ENCODE measurements at regions not wholly inside any gene's neighbourhood (a gene's known extent, or its start where the extent isn't known, plus 50 kb on each side); places are given as distances from the start of the nearest gene placed in this dataset.

DNA sequence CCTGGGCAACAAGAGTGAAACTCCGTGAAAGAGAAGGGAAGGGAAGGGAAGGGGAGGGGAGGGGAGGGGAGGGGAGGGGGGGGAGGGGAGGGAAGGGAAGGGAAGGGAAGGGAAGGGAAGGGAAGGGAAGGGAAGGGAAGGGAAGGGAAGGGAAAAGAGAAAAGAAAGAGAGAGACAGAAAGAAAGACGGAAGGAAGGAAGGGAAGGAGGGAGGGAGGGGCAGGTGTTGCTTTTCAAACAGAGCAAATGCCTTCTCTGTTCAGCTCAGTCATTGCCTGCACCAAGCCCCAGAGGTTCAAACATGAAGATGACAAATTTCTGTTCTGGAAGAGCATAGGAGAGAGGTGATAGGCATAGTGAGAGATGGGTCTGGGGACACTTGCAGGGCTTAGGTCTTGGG lies 330.0 kb downstream of the DRD1 start:
- Mint-ChIP-seq H3K27ac (no peak overlapping the region), H3K9me3 (no peaks in the 10 kb centered on the region)
- ATAC-seq: no peak

DNA sequence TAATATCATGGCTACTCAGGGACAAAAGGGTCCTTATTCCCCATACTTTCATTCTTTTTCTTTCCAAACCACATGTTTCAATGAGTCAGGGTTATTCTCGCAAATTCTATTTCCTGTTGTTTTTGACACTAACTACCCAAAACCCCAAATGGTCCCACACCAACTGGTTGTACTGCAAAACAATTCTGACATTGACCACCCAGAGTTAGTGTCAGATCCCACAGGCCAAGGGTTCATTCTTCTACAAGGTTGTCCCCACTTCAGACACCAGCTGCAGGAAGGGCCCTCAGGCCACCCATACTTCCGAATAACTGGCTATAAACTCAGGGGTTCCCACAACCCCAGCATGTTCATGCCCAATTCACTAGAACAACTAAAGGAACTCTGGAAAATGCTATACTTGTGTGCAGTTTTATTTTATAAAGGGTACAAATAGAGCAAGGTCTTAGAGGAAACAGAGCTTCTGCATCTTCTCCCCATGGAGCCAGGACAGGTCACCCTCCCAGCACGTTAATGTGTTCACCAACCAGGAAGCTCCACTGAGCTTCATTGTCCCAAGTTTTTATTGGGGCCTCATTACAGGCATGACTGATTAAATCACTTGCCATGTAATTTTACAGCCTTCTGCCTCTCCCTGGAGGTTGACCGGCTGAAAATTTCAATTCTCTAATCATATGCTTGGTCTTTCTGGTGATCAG lies 334.8 kb downstream of the DRD1 start:
- H3K4me1 Mint-ChIP-seq: no peaks in the 10 kb centered on the region
- H3K9me3 Mint-ChIP-seq: peaks cover 4% of the 10 kb centered on the region
- H3K36me3 Mint-ChIP-seq: no peaks in the 10 kb centered on the region
- ATAC-seq (no peak), DNase-seq (ENCODE audit: low spot score in 2 of 2) (no peak)
- H3K4me3 Mint-ChIP-seq: no peak overlapping the region
- H3K27ac Mint-ChIP-seq: no peak overlapping the region

More for the DNA sequence above, 330.0 kb downstream of the DRD1 start:
- Mint-ChIP-seq H3K36me3 (no peaks in the 10 kb centered on the region), H3K4me1 (no peaks in the 10 kb centered on the region), H3K4me3 (no peak overlapping the region)
- no peak for DNase-seq (ENCODE audit: low spot score in 2 of 2)

DNA sequence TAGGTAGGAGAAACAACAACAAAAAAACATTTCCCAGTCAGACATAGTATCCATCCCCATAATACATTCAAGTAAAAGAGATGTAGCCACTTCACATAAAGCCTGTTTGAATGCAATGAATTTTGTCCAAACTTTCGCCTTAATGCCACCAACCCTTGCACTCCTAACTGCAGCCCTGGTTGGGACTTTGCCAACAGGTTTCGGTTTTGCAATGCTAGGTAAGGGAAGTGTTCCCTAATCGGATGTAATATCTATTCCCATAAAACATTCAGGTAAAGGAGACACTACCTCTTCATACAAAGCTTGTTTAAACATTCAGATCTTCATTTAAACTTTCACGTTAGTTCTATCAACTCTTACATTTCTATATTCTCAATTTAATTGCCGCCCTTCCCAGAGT lies 336.1 kb downstream of the DRD1 start:
- ATAC-seq: no peak
- no peak overlapping the region for H3K4me3 Mint-ChIP-seq
- peaks cover 4% of the 10 kb centered on the region for H3K9me3 Mint-ChIP-seq
- H3K36me3 Mint-ChIP-seq: no peaks in the 10 kb centered on the region
- H3K27ac Mint-ChIP-seq: no peak overlapping the region
- H3K4me1 Mint-ChIP-seq: no peaks in the 10 kb centered on the region
- no peak for DNase-seq (ENCODE audit: low spot score in 2 of 2)

DNA sequence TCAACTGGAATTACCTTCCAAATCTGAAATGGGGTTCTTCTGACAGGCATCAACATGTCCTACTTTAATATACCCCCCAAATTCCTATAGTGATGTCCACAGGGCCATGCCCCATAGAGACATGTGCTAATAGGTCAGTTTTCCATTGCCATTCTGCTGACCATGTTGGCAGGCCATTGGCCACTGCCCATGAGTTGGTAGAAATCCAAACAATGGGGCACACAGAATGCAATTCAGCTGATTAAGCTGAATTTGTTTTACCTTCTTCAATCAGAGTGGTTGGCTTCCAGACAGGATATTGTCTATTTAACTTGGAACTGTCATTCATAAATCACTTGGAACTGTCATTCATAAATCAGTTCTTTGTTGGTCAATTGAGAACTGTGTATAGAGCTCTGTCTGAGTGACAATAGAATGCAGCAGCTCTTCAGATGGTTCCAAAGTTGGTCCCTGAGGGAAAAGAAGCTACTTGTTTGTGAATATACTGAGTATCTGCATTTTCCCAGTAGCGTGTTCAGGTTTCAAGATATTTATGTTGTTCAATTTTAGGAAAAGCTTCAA lies 336.9 kb downstream of the DRD1 start:
- no peak overlapping the region for H3K4me3 Mint-ChIP-seq
- H3K36me3 Mint-ChIP-seq: no peaks in the 10 kb centered on the region
- peaks cover 4% of the 10 kb centered on the region for H3K9me3 Mint-ChIP-seq
- DNase-seq (ENCODE audit: low spot score in 2 of 2) (no peak), ATAC-seq (no peak)
- no peaks in the 10 kb centered on the region for H3K4me1 Mint-ChIP-seq
- H3K27ac Mint-ChIP-seq: no peak overlapping the region

DNA sequence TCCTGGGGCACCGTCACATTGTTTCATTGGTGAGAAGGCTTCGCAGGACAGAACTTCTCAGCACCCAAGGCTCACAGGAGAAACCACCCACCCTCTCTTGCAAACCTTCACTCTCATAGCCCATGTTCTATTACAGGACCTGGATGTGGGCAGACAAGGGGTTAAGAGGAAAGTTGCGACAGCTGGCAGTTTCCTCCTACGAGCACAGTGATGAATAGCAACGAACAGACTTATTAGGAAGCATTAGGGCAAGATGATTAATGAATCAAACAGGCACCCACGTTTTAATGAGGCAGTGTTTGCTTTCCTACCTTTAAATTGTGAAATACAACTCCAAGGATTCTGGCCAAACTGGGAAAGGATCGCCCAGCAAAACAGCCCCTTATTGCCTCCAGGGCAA lies 339.3 kb downstream of the DRD1 start:
- H3K36me3 Mint-ChIP-seq: no peaks in the 10 kb centered on the region
- no peaks in the 10 kb centered on the region for H3K4me1 Mint-ChIP-seq
- no peak overlapping the region for H3K4me3 Mint-ChIP-seq
- no peak overlapping the region for H3K27ac Mint-ChIP-seq
- ATAC-seq (no peak), DNase-seq (ENCODE audit: low spot score in 2 of 2) (no peak)
- H3K9me3 Mint-ChIP-seq: peaks cover 4% of the 10 kb centered on the region

DNA sequence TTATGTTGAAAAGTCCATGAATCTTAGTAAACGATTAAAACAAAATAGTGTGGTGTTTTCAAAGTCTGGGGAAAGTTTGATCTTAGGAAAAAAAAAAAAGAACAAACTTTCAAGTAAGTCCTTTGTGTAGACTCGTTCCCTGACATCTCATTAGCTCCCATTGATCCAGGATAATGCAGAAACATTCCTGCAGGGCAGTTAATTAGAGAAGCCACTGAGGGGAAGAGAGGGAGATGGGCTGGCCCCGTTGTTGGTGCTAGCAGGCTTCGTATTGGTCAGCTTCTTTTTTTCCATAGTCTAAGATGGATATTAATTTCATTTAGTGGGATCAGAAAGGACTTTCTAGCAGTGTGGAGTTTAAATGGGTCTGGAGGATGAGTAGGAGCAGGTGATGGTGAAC lies 340.2 kb downstream of the DRD1 start:
- Mint-ChIP-seq H3K4me3 (no peak overlapping the region), H3K27ac (no peak overlapping the region), H3K36me3 (no peaks in the 10 kb centered on the region), H3K9me3 (peaks cover 7% of the 10 kb centered on the region), H3K4me1 (no peaks in the 10 kb centered on the region)
- ATAC-seq (no peak), DNase-seq (ENCODE audit: low spot score in 2 of 2) (no peak)

DNA sequence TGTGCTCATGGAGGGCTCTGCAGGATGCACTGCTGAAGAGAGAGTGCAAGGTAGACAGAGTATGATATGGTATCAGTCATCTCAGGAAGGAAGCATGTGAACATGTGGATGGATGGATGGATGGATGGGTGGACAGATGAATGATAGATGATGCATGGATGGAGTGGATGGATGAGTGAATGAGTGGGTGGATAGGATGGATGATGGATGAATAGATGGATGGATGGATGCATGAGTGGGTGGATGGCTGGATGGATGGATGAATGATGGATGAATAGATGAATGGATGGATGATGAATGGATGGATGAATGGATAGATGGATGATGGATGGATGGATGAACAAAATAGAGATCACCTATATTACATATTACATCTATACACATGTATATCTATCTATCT lies 341.3 kb downstream of the DRD1 start:
- Mint-ChIP-seq H3K4me3 (no peak overlapping the region), H3K27ac (no peak overlapping the region), H3K9me3 (peaks cover 2% of the 10 kb centered on the region), H3K4me1 (no peaks in the 10 kb centered on the region), H3K36me3 (no peaks in the 10 kb centered on the region)
- ATAC-seq (no peak), DNase-seq (ENCODE audit: low spot score in 2 of 2) (no peak)

DNA sequence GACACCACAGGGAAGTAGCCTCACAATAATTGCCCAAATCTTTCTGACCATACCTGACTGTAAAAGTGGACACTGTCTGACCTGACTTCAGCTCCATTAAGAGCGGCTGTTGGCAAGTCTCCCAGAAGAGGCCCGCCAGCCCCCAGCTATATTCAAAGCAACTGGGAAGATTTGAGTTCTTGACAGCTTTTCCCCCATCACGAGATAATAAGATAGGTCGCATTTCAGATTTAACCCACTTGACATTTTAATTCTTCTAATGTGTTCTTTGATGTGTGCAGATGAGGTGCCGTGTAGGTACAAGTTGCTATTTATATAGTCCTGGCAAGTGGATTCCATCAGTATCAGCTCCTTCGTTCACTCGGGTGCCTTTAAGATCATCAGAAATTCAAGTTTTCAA lies 345.7 kb downstream of the DRD1 start:
- Mint-ChIP-seq H3K36me3 (no peaks in the 10 kb centered on the region), H3K4me3 (no peak overlapping the region), H3K27ac (no peak overlapping the region), H3K9me3 (peaks cover 2% of the 10 kb centered on the region), H3K4me1 (no peaks in the 10 kb centered on the region)
- no peak for ATAC-seq
- no peak for DNase-seq (ENCODE audit: low spot score in 2 of 2)

DNA sequence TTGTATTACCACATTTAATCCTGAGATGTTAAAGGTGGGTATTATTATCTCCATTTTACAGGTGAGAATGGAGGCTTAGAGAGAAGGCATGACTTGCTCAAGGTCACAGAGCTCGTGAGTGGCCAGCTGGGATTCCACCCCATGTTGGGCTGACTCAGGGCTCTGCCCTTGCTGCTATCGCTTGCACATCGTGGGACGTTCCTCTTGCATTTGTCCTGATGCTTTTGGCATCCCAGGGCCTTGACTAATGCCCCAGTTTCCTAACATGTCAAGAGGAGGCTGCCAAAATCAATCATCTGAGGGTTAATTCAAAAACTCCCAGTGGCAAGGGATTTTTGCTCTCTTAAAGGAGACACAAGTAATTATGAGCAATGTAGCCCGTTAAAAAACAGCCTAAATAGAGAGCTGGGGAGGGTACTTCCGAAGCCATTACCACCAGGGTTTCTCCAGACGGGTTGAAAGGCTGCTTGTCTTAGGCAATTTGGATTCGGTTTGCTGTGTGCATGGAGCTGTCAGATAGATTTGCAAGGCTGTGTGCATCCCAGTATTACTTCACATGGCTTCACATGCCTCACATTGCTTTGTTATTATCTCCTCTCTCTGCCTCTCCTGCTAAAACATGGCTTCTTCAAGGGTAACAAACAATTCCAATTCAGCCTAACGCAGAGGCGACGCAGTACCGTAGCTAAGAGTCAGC lies 347.4 kb downstream of the DRD1 start:
- Mint-ChIP-seq H3K9me3 (peaks cover 2% of the 10 kb centered on the region), H3K27ac (no peak overlapping the region), H3K4me1 (no peaks in the 10 kb centered on the region), H3K4me3 (no peak overlapping the region), H3K36me3 (no peaks in the 10 kb centered on the region)
- DNase-seq (ENCODE audit: low spot score in 2 of 2) (no peak), ATAC-seq (no peak)

DNA sequence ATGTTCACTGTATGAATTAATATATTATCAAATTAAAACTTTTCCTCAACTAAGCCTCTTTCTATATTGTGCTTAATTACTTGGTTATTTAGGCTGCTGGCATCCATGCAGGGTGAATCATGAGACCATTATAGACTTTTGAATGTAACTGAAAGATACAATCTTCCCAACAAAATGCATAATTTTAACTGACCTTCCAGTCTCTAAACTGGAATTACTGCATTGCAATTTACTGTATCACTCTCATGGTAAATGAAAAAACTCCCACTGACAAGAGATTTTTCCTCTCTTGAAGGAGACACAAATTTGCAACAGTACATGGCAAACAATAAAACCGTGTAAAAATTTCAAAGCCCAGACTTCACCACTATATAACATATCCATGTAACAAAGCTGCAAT lies 349.5 kb downstream of the DRD1 start:
- DNase-seq (ENCODE audit: low spot score in 2 of 2) (no peak), ATAC-seq (no peak)
- Mint-ChIP-seq H3K36me3 (no peaks in the 10 kb centered on the region), H3K4me3 (no peak overlapping the region), H3K4me1 (no peaks in the 10 kb centered on the region), H3K27ac (no peak overlapping the region), H3K9me3 (no peaks in the 10 kb centered on the region)

DNA sequence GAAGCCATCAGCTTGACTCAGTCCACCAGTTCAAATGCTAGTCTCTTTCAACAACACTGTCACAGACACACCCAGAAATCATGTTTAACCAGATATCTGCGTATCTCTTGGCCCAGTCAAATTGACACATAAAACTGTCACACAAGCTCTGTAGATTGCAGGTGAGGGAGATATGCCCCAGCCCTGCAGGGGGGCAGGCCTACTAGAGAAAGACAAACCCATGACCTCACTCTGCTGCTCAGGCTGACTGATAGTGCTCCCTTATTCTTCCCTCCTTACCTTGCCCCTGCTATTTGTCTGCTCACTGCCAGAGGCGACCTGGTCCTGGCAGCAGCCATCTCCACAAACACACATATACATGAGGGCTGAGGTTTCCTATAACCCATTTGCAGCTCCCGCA lies 351.3 kb downstream of the DRD1 start:
- no peaks in the 10 kb centered on the region for H3K4me1 Mint-ChIP-seq
- no peak for DNase-seq (ENCODE audit: low spot score in 2 of 2)
- H3K4me3 Mint-ChIP-seq: no peak overlapping the region
- no peak for ATAC-seq
- H3K9me3 Mint-ChIP-seq: no peaks in the 10 kb centered on the region
- H3K27ac Mint-ChIP-seq: no peak overlapping the region
- H3K36me3 Mint-ChIP-seq: no peaks in the 10 kb centered on the region

DNA sequence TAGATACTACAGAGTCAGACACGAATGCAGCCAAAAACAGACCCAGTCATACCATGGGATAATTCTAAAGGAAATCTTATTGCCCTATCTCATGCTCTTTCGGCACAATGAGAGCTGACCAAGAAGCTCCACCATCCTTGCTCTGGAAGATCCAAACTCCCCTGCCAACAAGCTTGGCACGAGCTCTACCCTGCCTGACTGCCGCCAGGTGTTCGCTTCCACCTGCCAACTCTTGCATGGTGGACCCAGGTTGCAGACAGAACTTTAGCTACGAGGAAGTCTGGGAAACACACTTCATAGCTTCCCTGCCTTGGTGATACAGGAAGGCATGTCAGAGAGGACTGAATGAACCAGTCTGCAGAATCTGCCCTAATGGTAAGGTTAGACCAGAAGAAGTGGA lies 355.0 kb downstream of the DRD1 start:
- H3K36me3 Mint-ChIP-seq: no peaks in the 10 kb centered on the region
- no peaks in the 10 kb centered on the region for H3K4me1 Mint-ChIP-seq
- H3K9me3 Mint-ChIP-seq: no peaks in the 10 kb centered on the region
- H3K4me3 Mint-ChIP-seq: no peak overlapping the region
- ATAC-seq (no peak), DNase-seq (ENCODE audit: low spot score in 2 of 2) (no peak)
- no peak overlapping the region for H3K27ac Mint-ChIP-seq

DNA sequence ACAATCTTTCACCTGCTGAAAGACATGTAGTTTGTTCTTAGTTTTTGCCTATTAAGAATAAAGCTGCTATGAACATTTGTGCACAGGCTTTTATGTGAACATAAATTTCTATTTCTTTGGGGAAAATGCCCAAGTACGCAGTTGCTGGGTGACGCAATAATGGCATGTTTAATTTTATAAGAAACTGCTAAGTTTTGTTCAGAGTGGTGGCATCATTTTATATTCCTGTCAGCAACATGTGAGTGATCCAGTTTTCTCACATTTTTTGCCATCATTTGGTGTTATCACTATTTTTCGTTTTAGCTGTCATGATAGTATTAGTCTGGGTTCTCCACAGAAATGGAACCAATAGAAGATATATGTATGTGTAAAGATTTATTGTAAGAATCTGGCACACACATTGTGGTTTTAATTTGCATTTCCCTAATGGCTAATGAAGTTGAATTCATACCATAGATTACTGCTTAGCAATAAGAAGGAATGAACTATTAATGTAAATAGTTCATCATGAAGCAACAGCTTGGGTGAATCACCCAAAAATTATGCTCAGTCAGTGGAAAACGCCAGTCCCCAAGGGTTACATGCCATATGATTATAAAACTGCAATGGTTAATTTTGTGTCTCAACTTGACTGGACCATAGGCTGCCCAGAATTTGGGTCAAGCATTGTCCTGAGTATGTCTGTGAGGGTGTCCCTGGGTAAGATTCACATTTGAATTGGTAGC lies 358.6 kb downstream of the MSX2 start:
- H3K9me3 Mint-ChIP-seq: peaks cover 3% of the 10 kb centered on the region
- no peaks in the 10 kb centered on the region for H3K36me3 Mint-ChIP-seq
- H3K4me1 Mint-ChIP-seq: no peaks in the 10 kb centered on the region
- no peak for DNase-seq (ENCODE audit: low spot score in 2 of 2)
- H3K4me3 Mint-ChIP-seq: no peak overlapping the region
- ATAC-seq: no peak
- no peak overlapping the region for H3K27ac Mint-ChIP-seq

DNA sequence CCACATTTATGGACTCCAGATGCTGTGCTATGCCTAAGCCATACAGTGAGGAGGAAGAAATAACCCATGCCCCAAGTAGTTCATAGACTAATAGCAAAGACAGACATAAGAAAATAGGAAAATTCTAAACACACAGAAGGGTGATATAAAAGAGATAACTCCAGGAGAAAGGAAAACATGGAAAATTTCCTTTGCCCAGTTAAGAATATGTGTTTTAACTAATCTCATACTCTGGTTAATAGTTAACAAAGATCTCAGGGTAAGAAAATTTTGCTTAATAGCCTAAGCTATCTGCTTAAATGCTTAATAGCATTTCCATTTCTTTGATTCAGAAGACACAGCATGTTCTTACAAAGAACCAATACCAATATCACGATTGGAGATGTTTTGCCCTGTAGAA lies 358.0 kb downstream of the MSX2 start:
- Mint-ChIP-seq H3K9me3 (peaks cover 3% of the 10 kb centered on the region), H3K27ac (no peak overlapping the region), H3K4me3 (no peak overlapping the region), H3K4me1 (no peaks in the 10 kb centered on the region), H3K36me3 (no peaks in the 10 kb centered on the region)
- ATAC-seq: no peak
- no peak for DNase-seq (ENCODE audit: low spot score in 2 of 2)

DNA sequence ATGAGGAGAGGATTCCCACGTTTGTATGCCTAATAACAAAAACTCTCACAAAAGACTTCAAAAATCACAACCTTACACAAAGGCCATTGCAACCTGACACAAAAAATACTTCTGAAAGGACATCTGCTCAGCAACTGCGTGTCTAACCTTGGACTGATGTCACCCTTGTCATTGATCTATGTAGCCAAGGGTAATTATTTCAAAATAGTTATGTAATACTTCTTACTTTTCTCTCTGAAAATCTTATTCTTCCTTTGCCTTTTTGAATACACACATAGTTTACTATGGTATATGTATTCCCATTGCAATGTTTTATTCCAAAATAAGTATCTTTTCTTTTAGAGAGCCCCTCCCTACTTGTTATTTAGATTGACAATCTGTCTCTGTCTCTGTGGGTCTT lies 355.3 kb downstream of the MSX2 start:
- no peak overlapping the region for H3K4me3 Mint-ChIP-seq
- ATAC-seq (no peak), DNase-seq (ENCODE audit: low spot score in 2 of 2) (no peak)
- no peaks in the 10 kb centered on the region for H3K4me1 Mint-ChIP-seq
- H3K27ac Mint-ChIP-seq: no peak overlapping the region
- H3K36me3 Mint-ChIP-seq: no peaks in the 10 kb centered on the region
- H3K9me3 Mint-ChIP-seq: peaks cover 3% of the 10 kb centered on the region

DNA sequence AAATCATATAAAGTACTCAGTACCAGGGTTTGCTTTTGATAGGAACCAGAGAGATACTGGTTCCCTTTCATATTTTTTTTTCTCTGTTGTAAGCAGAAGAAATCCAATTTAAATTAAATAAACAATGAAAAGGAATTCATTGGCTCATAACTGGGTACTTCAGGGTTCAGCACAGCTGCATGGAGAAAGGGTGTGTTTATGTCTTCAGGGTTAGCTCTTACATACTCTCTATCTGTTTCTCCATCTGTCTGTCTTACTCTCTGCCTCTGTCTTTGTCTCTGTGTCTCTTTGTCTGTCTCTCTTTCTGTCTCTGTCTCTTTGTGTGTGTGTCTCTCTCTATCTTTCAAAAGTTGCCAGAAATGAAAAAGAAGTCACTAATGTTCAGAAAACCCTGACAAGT lies 345.9 kb downstream of the MSX2 start:
- H3K27ac Mint-ChIP-seq: no peak overlapping the region
- ATAC-seq: no peak

More for the DNA sequence above, 345.9 kb downstream of the MSX2 start:
- Mint-ChIP-seq H3K4me3 (no peak overlapping the region), H3K4me1 (no peaks in the 10 kb centered on the region), H3K36me3 (no peaks in the 10 kb centered on the region), H3K9me3 (peaks cover 3% of the 10 kb centered on the region)
- DNase-seq (ENCODE audit: low spot score in 2 of 2): no peak

All from stimulated activated effector memory CD8-positive, alpha-beta T cell treated with anti-CD3 and anti-CD28 coated beads, Interleukin-12 subunit alpha, Interleukin-12 subunit beta, amount 100 ng/mL, for 72 hours (primary cell).